ENCODE measurements at regions not wholly inside any gene's neighbourhood (a gene's known extent, or its start where the extent isn't known, plus 50 kb on each side); places are given as distances from the start of the nearest gene placed in this dataset.
"Not testable (repeated sequence)": the region's sequence is repeated elsewhere in the genome, so short reads cannot be mapped to it uniquely, and the experiment has no call there.

GRCh38 chr3:74003734-74004133, 379.0 kb upstream of the PDZRN3 start:
- no peak overlapping the region for H3K27ac ChIP-seq
- no peak for TF ChIP-seq CTCF (IDR thresholded peaks at IDR 0.05)
- no peaks in the 10 kb centered on the region for H3K36me3 ChIP-seq
- no peaks in the 10 kb centered on the region for H3K4me1 ChIP-seq (ENCODE audit: control insufficient read depth in 1 of 2, low read depth in 2 of 2)
- H3K4me3 ChIP-seq, result no peak overlapping the region
- no peaks in the 10 kb centered on the region for H3K27me3 ChIP-seq (replicated peaks; ENCODE audit: insufficient read depth)
- DNase-seq (ENCODE audit: low spot score) (no peak), ATAC-seq (ENCODE audit: insufficient number of reproducible peaks, low FRiP score, low read depth) (no peak)
- no peaks in the 10 kb centered on the region for H3K9me3 ChIP-seq

GRCh38 chr3:74001436-74001835, 376.7 kb upstream of the PDZRN3 start:
- ATAC-seq (ENCODE audit: insufficient number of reproducible peaks, low FRiP score, low read depth) (no peak), DNase-seq (ENCODE audit: low spot score) (no peak)
- H3K27me3 ChIP-seq (replicated peaks; ENCODE audit: insufficient read depth), result no peaks in the 10 kb centered on the region
- no peaks in the 10 kb centered on the region for H3K9me3 ChIP-seq
- no peaks in the 10 kb centered on the region for H3K36me3 ChIP-seq
- H3K4me3 ChIP-seq, result no peak overlapping the region
- no peak overlapping the region for H3K27ac ChIP-seq
- TF ChIP-seq CTCF (IDR thresholded peaks at IDR 0.05), result no peak
- no peaks in the 10 kb centered on the region for H3K4me1 ChIP-seq (ENCODE audit: control insufficient read depth in 1 of 2, low read depth in 2 of 2)

GRCh38 chr3:74000725-74001124, 376.0 kb upstream of the PDZRN3 start:
- Histone ChIP-seq H3K4me1 (ENCODE audit: control insufficient read depth in 1 of 2, low read depth in 2 of 2) (no peaks in the 10 kb centered on the region), H3K9me3 (no peaks in the 10 kb centered on the region), H3K36me3 (no peaks in the 10 kb centered on the region), H3K4me3 (no peak overlapping the region), H3K27ac (no peak overlapping the region), H3K27me3 (replicated peaks; ENCODE audit: insufficient read depth) (no peaks in the 10 kb centered on the region)
- no peak for TF ChIP-seq CTCF (IDR thresholded peaks at IDR 0.05)
- ATAC-seq (ENCODE audit: insufficient number of reproducible peaks, low FRiP score, low read depth) (no peak), DNase-seq (ENCODE audit: low spot score) (no peak)

GRCh38 chr3:73999501-73999900, 374.8 kb upstream of the PDZRN3 start:
- H3K4me1 ChIP-seq (ENCODE audit: control insufficient read depth in 1 of 2, low read depth in 2 of 2), result no peaks in the 10 kb centered on the region
- ATAC-seq (ENCODE audit: insufficient number of reproducible peaks, low FRiP score, low read depth), result no peak

GRCh38 chr3:73990691-73991090, 365.9 kb upstream of the PDZRN3 start:
- H3K9me3 ChIP-seq; H3K27me3 ChIP-seq (replicated peaks; ENCODE audit: insufficient read depth); H3K4me3 ChIP-seq; ATAC-seq (ENCODE audit: insufficient number of reproducible peaks, low FRiP score, low read depth); H3K27ac ChIP-seq; DNase-seq (ENCODE audit: low spot score); H3K36me3 ChIP-seq; H3K4me1 ChIP-seq (ENCODE audit: control insufficient read depth in 1 of 2, low read depth in 2 of 2): not testable (repeated sequence)

More at GRCh38 chr3:73999501-73999900, 374.8 kb upstream of the PDZRN3 start:
- no peak for DNase-seq (ENCODE audit: low spot score)
- no peak overlapping the region for H3K4me3 ChIP-seq
- H3K36me3 ChIP-seq, result no peaks in the 10 kb centered on the region
- H3K9me3 ChIP-seq, result no peaks in the 10 kb centered on the region
- H3K27ac ChIP-seq, result no peak overlapping the region
- no peak for TF ChIP-seq CTCF (IDR thresholded peaks at IDR 0.05)
- no peaks in the 10 kb centered on the region for H3K27me3 ChIP-seq (replicated peaks; ENCODE audit: insufficient read depth)

GRCh38 chr3:73966733-73967132, 342.0 kb upstream of the PDZRN3 start:
- DNase-seq (ENCODE audit: low spot score) (no peak), ATAC-seq (ENCODE audit: insufficient number of reproducible peaks, low FRiP score, low read depth) (no peak)
- Histone ChIP-seq H3K36me3 (no peaks in the 10 kb centered on the region), H3K4me1 (ENCODE audit: control insufficient read depth in 1 of 2, low read depth in 2 of 2) (no peaks in the 10 kb centered on the region), H3K4me3 (no peak overlapping the region), H3K9me3 (no peaks in the 10 kb centered on the region), H3K27ac (no peak overlapping the region), H3K27me3 (replicated peaks; ENCODE audit: insufficient read depth) (no peaks in the 10 kb centered on the region)
- TF ChIP-seq CTCF (IDR thresholded peaks at IDR 0.05), result no peak

Measured in thoracic aorta (tissue), 2 donors.